HG02870 (cell line): ENCODE measurements at regions not wholly inside any gene's neighbourhood (a gene's known extent, or its start where the extent isn't known, plus 50 kb on each side); places are given as distances from the start of the nearest gene placed in this dataset.

Experiments used
- ATAC-seq: cut with Tn5 transposase; IDR thresholded peaks from one replicate; pipeline ENCODE4 v1.9.1; 2021; ENCODE audit warnings: mild to moderate bottlenecking, moderate library complexity; ENCODE audit not compliant: unreplicated experiment

- ATAC-seq: peak; percentile 83
Observed at GRCh38 chr5:89117124-89117644, 234.2 kb upstream of the MEF2C start.

- no peak for ATAC-seq
Observed at GRCh38 chr5:89110916-89111646, 228.1 kb upstream of the MEF2C start.

- ATAC-seq: no peak
Observed at GRCh38 chr5:89106480-89106879, 223.5 kb upstream of the MEF2C start.

- no peak for ATAC-seq
Observed at GRCh38 chr5:89105836-89106235, 222.9 kb upstream of the MEF2C start.

GRCh38 chr5:89105171-89105695 lies 222.2 kb upstream of the MEF2C start:
- ATAC-seq: no peak

- no peak for ATAC-seq
Observed at GRCh38 chr5:89098199-89098756, 215.3 kb upstream of the MEF2C start.

- peak; percentile 86 for ATAC-seq
Observed at GRCh38 chr5:89097103-89097502, 214.1 kb upstream of the MEF2C start.

GRCh38 chr5:89095341-89095740 lies 212.4 kb upstream of the MEF2C start:
- ATAC-seq: no peak

- ATAC-seq: no peak
Observed at GRCh38 chr5:89090037-89090436, 207.1 kb upstream of the MEF2C start.

- no peak for ATAC-seq
Observed at GRCh38 chr5:89087551-89088318, 204.8 kb upstream of the MEF2C start.

- ATAC-seq: no peak
Observed at GRCh38 chr5:89087128-89087527, 204.1 kb upstream of the MEF2C start.

- no peak for ATAC-seq
Observed at GRCh38 chr5:89086390-89087086, 203.6 kb upstream of the MEF2C start.

- ATAC-seq: no peak
Observed at GRCh38 chr5:89083791-89084190, 200.8 kb upstream of the MEF2C start.

- peak; percentile 70 for ATAC-seq
Observed at GRCh38 chr5:89081360-89081759, 198.4 kb upstream of the MEF2C start.

GRCh38 chr5:89080467-89081116 lies 197.6 kb upstream of the MEF2C start:
- no peak for ATAC-seq

- ATAC-seq: no peak
Observed at GRCh38 chr5:89072842-89073672, 190.1 kb upstream of the MEF2C start.

- ATAC-seq: peak; percentile 74
Observed at GRCh38 chr5:89071941-89072331, 189.0 kb upstream of the MEF2C start.

GRCh38 chr5:89071101-89071940 lies 188.3 kb upstream of the MEF2C start:
- ATAC-seq: peak; percentile 59

GRCh38 chr5:89069591-89069990 lies 186.6 kb upstream of the MEF2C start:
- ATAC-seq: no peak
